GM18868 (cell line): ENCODE measurements at regions not wholly inside any gene's neighbourhood (a gene's known extent, or its start where the extent isn't known, plus 50 kb on each side); places are given as distances from the start of the nearest gene placed in this dataset.
"Not testable (repeated sequence)": the region's sequence is repeated elsewhere in the genome, so short reads cannot be mapped to it uniquely, and the experiment has no call there.

ENCODE experiments used
- ATAC-seq: cut with Tn5 transposase; IDR thresholded peaks from one replicate; pipeline ENCODE4 v1.9.1; 2021; ENCODE audit warnings: mild to moderate bottlenecking, moderate library complexity; ENCODE audit not compliant: unreplicated experiment

DNA sequence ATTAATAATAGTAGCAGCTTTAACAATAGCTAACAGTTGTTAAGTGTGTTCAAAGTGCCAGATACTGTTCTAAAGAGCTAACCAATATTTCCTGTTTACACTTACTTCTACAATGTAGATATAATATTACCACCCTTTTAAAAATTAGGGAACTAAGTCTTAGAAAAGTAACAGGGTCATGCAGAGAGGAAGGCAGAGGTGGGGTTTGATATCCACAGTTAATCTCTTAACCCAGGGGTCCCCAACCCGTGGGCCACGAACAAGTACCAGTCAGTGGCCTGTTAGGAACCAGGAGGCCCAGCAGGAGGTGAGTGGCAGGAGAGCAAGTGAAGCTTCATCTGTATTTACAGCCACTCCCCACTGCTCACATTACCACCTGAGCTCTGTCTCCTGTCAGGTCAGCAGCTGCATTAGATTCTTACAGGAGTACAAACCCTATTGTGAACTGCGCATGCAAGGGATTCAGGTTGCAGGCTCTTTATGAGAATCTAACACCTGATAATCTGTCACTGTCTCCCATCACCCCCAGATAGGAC lies 89.1 kb downstream of the ACTL7B start:
- ATAC-seq = no peak

DNA sequence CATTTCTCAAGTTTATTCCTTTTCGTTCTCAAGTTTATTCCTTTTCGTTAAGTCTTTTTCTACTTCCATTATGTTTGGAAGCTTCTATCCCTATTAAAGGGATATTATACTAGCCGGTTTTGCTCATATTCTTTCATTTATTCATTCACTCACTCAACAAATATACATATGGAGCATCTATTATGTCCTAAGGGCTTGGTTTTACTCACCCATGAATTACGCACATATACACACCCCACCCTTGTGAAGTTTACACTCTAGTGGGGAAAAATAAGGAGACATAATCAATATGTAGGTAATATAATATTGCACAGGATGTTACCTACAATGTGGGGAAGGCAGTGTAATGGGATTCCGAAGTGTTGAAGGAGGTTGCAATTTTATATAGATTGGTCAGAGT lies 90.5 kb downstream of the ACTL7B start:
- no peak for ATAC-seq

DNA sequence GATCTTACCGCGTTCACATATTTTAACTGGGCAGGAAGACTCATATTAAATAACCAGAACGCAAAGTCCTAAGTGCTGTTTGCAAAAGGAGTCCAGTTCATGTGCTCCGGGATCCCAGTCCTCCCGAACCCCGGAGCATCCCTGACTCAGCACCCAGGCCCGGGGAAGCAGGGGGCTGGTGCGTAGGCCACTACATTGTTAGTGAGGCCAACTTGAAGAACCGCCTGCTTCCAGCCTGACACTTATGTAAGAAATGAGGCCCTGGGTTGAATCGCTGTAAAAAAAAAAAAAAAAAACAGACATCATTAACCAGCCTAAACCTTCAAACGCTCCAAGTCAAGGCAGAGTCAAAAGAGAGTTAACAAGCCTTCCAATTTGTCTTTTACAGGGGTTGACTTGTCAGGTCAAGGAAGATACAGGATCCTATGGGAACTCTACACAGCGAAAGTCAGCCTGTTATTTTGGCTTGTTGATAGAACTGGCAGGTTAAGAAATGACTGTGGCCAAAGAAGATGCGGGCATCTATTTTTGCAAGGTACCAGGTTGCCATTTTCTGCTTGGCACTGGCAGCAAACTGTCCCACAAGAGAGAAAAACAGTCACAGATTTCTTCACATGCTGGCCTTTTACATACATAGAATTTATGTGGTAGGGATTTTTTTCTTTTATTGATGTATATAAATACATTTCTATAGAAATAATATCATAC lies 93.3 kb downstream of the ACTL7B start:
- ATAC-seq = no peak

DNA sequence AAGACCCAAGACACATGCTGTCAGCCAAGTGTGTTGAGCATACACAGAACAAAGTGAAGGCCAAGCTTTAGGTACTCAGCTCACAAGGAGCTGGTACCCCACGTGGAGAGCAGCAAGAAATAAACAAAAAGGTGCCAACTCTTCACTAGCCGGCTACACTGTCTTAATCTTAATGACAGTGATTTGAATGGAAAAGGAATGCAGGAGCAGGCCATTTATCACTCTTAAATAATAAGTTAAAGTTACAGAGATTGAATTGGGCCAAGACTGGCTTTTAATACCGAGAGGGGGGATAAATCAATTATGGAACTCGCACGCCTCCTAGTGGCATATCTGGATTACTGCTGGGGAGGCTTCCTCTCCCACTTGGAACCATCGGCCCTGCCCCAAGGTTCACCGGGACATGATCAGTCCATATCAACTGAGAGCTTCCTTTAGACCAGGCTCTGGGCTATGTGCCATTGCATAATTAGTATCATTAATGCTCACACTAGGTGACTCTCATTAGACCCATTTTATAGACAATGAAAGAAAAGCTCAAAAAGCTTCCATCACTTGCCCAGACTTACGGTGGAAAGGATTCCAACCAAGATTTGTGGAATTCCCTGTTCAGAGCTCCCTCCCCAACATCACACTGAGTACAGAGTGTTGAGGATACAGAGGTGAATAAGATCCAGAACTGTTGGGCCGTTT lies 94.0 kb downstream of the ACTL7B start:
- ATAC-seq = peak; percentile 89

DNA sequence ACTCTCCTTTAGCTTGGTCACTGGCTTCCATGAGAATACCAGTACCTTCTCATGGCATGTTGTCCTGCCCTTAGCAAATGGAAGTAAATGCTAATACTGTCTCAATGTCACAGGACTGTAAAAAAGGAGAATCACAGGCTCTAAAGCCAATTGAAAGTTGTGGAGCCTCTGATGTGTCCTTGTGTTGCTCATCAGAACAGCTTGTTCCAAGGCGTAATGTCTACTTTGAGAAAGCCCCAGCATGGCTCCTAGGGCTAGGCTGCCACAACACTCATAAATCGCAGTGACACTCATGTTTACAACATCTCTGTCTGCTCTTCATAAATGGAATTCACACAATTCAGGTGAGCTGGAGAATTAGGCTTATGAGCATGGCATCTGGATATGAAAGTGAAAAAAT lies 94.9 kb downstream of the ACTL7B start:
- ATAC-seq = no peak

DNA sequence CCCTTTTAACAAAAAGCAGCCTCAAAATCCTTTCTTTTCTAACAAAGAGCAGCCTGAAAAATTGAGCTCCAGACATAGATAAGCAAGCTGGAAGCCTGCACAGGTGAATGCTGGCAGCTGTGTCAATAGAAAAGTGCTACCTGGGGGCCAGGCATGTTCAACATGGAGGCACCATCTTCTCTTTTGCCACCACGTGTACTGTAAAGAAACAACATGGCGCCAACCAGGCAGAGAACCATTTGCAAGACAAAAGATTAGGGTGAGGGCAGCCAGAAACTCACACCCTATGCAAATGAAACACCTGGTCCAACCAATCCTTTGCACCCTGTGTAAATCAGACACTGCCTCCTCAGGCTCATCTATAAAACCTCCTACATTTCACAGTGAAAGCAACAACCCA lies 96.0 kb downstream of the ACTL7B start:
- no peak for ATAC-seq

DNA sequence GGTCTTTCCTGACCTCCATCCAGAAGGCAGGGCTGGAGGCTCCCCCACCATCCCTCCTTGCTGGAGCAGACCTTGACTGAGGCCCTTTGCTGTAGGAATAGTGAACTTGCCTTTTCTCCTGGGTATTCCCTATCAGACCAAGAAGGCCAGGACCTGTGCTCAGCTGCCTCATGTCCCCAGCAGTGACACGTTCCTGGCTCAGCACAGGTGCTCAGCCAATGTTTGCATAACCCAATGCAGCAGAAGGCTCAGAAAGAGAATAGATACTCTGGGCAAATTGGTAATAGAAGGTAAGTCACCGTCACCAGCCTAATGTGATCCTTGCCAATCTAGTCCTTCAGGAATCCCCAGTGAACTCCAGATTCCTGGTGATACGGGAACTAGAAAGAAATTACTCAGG lies 96.4 kb downstream of the ACTL7B start:
- ATAC-seq = no peak

DNA sequence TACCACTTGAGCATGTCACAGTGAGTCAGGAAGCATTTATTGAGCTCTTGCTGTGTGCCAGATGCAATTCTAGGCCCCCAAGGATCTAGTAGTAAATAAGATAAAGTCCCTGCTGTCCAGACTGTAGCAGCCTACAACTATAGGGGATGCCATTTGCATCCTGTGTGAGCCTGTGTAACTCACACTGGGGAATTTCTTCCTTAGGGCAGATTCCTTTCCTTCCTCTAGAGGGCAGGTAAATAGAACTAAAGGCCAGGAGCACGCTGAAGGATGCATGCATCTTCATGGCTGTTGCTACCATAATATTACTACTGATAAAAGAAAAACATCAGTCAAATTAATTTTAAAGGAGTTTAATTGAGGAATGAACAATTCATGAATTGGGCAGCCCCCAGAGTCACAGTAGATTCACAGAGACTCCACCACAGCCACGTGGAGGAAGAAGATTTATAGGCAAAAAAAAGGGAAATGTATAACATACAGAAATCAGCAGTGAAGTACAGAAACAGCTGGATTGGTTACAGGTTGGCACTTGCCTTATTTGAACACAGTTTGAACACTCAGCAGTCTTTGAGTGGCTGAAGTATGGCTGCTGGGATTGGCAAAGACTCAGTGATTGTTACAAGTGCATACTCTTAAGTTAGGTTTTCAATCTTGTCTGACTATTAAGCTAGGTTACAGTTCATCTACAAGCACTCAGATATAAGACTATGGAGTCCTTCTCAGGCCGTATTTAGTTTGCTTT lies 98.9 kb downstream of the ACTL7B start:
- ATAC-seq = no peak

DNA sequence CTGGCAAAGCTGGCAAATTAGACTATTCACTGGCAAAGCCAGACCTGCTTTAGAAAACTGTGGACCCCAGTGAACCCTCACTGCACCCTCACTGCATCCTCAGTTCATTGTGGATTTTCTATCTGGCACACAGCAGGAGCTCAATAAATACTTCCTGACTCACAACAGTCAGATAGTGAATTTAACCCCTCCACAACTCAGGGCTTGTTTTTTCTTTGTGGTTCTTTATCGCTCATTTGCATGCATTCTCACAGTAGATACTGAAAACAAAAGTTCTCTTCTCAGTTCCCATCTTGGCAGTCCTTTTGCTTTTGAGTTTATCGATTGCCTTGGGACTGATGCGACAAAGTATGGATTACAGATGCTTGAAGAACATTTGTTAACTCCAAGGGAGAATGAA lies 99.8 kb downstream of the ACTL7B start:
- peak; percentile 74 for ATAC-seq

DNA sequence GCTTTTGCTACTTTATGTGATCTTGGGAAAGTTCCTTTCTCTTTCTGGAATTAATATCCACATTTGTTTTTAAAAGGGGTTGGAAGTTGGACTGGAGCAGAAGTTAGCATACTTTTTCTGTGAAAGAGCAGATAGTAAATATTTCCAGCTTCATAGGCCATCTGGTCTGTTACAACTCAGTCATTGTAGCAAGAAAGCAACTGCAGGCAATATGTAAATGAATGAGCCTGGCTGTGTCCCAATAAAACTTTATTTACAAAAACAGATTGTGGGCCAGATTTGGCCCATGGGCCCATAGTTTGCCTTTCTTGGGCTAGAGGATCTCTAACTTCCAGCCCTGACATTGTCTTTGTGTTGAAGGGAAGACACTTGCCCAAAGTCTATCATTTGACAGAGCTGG lies 104.4 kb downstream of the ACTL7B start:
- no peak for ATAC-seq

DNA sequence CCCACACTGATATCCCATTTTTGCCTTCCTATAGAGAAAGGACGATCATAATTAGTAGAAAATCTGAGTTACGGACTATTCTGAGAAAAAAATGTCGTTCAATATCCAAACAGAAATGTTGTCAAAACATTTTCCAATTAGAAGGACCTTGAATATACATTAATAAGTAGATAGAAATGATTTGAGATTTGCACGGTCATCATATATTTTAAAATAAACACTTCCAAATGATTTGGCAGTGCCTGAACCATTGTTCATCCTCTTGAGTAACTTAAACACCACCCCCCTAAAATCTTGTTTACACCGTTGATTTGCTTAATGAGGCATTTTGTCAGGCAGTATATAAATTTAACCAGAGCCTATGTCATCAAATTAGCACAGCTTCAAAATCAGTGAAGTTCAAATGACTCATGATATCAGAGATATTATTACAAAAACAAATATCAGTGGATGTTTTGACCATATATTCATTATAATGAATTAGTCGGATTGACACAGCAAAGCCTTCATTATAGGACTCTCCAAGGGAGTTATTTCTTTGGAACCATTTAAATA lies 105.0 kb downstream of the ACTL7B start:
- ATAC-seq = no peak

DNA sequence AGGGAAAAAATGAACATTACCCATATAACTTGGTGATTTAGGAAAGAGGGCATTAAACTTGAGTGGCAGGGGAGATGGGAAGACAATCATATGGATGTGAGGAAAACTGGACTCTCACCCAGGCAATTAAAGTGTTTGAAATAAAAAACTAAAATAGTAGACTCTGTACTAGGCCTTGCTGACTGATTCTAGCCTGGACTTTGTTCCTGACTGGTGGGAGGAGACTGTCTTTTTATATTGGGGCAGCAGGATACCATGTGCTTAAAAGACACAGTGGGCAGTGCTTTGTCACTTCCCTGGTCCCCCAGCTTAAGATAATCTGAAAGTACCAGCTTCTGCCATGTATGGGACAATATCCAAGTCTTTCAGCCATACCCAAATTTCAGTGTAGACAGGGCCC lies 107.0 kb downstream of the ACTL7B start:
- no peak for ATAC-seq

DNA sequence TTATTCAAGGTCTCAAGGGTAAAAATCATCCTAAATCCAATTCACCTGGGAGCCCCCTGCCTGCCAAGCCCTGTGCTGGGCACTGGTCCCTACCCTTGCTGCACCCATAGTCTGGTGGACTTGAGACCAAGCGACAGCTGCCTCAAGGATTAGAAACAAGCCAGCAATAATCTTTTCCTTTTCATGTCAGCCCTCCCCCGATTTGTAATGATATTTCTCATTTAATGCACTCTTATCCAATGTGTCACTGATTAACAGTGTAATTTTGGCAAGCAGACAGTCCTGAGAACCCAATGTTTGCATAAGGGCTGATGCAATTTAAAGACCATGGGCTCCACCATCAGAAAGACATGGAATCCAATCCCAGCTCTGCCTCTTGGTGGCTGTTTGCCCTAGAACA lies 108.9 kb downstream of the ACTL7B start:
- ATAC-seq = no peak

DNA sequence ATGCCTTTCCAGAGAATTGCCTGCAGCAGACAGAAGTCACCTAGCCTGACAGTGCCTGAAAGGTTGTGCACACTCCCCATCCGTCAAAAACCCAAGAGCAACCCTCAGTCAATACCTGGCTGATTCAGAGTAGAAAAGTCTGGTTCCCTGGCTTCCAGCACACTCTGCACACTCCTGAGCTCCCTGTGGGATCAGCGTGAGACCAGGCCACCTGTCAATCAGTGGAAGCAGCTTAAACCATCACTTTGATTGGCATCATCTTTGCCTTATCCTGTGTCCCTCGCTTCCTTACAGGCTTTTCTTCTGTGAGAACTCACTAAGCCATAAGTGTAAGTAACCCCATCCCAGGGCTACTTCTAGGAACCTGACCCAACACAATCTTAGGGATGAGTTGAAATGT lies 109.8 kb downstream of the ACTL7B start:
- ATAC-seq = no peak

DNA sequence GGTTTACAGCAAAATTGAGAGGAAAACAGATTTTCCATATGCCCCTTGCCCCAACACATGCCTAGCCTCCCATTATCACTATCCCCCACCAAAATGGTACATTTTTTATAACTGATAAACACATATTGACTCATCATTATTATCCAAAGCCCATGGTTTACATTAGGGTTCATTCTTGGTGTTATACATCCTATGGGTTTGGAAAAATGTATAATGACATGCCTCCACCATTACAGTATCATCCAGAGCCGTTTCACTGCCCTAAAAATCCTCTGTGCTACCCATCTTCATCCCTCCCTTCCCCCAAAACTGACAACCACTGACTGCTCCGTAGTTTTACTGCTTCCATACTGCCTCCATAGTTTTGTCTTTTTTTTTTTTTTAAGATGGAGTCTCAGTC lies 111.1 kb downstream of the ACTL7B start:
- ATAC-seq = no peak

DNA sequence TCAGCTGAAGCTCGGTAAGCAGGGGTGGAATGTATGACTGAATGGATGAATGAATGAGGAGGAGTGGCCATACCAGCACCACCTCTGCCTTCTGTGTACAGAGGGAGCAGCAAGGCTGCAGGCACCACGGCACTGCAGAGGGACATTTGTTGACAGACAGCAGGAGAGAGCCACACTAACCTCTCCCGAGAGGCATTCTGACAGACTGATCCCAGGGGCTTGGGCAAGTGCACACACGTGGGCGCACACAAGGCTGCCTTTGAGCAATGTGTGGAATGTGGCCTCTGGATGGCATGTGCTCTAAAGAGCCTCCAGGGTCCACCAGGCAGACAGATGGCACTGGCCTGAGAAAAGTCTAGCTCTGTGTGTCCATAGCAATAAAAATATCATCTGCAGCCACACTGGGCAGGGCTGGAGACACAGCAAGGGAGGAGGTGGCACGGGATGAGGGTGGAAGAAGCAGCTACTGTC lies 111.8 kb downstream of the ACTL7B start:
- ATAC-seq = no peak

DNA sequence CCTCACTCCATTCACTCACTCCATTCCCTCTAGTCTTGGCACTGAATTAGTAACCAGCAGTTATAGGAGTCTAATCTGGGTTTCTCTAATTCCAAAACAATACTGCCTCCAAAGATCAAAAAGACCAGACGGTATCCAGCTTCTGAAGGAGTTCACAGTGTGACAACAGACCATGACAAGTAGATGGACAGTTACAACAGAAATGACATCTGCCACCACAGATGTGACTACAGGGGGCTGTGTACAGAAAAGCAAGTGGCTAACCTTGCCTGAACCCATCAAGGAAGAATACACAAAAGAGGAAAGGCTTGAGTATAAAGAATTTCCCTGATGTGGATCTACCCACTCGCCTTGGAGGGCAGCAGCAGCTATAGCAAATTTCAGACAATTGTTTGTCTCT lies 112.4 kb downstream of the ACTL7B start:
- no peak for ATAC-seq

DNA sequence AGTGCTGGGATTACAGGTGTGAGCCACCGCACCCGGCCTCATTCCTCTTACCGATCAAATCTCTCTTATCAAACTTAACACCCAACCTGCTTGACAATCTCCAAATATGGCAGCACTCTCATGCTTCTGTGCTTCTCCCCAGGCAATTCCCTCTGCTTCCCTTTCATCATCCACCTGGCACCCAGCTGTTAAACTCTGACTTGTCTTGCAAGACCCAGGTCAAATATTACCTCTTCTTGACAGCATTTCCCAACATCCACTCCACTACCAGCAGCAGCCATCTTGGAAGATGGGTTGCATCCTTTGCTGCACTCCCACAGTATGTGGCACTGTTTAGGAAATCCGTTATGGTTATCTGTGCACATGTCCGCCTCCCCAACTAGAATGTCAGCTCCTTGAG lies 113.6 kb downstream of the ACTL7B start:
- ATAC-seq = no peak

DNA sequence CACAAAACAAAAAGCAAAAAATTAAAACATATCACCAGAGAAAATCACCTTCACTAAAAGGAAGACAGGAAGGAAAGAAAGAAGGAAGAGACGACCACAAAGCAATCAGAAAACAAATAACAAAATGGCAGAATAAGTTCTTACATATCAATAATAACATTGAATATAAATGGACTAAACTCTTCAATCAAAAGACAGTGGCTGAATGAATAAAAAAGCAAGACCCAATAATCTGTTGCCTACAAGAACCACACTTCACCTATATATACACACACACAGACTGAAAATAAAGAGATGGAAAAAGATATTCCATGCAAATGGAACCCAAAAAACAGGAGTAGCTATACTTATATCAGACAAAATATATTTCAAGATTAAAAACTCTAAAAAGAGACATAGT lies 124.5 kb downstream of the ACTL7B start:
- ATAC-seq = not testable (repeated sequence)

DNA sequence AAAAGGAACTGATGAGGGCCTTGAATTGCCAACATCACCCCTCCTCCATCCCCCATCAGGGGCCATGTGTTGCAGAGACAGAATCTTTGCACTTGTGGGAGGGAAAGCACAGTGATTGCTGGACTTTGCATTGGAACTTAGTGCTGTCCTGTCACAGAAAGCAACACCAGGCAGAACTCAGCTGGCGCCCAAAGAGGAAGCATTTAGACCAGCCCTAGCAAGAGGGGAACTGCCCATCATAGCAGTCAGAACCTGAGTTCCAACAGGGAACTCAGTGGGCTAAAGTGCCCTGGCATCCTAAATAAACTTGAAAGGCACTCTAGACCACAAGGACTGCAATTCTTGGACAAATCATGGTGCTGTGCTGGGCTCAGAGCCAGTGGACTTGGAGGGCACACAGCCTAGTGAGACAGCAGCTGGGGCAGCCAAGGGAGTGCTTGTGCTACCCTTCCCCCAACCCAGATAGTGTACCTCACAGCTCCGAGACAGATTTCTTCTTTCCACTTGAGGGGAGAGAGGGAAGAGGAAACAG lies 128.1 kb downstream of the ACTL7B start:
- ATAC-seq = no peak

DNA sequence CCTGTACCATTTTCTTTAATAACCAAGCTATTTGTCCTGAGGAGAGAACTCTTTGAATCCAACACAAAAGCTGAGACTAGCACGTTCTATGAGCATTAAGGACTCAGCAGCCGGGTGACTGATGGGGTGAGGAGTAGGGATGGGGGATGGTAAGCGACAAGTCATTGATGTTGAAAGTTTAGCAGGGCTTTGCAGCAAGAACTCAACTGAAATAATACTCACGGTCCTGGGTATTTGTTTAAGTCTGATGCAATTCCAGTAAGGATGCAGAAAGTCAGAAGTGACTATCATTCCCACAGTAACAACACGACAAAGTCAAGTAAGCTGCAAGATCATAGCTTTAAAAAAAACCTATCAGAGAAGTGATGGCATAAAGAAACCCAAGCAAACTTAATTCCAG lies 131.1 kb downstream of the ACTL7B start:
- no peak for ATAC-seq
